B cell (primary cell): ENCODE measurements at regions not wholly inside any gene's neighbourhood (a gene's known extent, or its start where the extent isn't known, plus 50 kb on each side); places are given as distances from the start of the nearest gene placed in this dataset.
A peak's percentile ranks its signal among the peaks of the same experiment; 100 is the strongest.
"Not testable (repeated sequence)": the region's sequence is repeated elsewhere in the genome, so short reads cannot be mapped to it uniquely, and the experiment has no call there.

Source experiments
- ATAC-seq: fragments of 200-7000 bp; cut with Tn5 transposase; one replicate; pipeline ENCODE4 v1.10.0; 2021; ENCODE audit warnings: low read depth, mild to moderate bottlenecking, moderate number of reproducible peaks, moderate library complexity
- CTCF ChIA-PET: fragments of 350-600 bp; sonication (Branson Sonifier 250); formaldehyde crosslinking; loops from one replicate; lab custom pipeline; 2021; ENCODE audit warnings: antibody characterized with exemption, inconsistent platforms; lab: Charles Lee
- POLR2A ChIA-PET: fragments of 350-600 bp; sonication (Branson Sonifier 250); formaldehyde crosslinking; loops from one replicate; lab custom pipeline; 2021; ENCODE audit warnings: antibody characterized with exemption; lab: Charles Lee
- DNase-seq: peaks from one replicate; pipeline ENCODE4 v3.0.0; 2013
- H2AFZ ChIP-seq: 2 replicates; pipeline ENCODE4 v1.6.1; 2012; ENCODE audit warnings: mild to moderate bottlenecking, low read depth, low read length; ENCODE audit not compliant: insufficient read depth, poor library complexity, severe bottlenecking
- H3K27ac ChIP-seq, 2 donors: 1 replicate in 1 of 2; 2 replicates in 1 of 2; pipeline ENCODE4 v1.5.1; 2012 to 2013; ENCODE audit warnings: low read length in 2 of 2, mild to moderate bottlenecking in 2 of 2, moderate library complexity in 1 of 2
- H3K27me3 ChIP-seq, 4 experiments: fragments of 200-600 bp in 1 of 4; sonication (generic) in 1 of 4; replicated peaks in 1 of 4; 1 replicate in 2 of 4; 2 replicates in 2 of 4; pipeline versions ENCODE4 v1.6.1 to v1.7.0; 2013 to 2016; ENCODE audit warnings: low read length in 3 of 4, mild to moderate bottlenecking in 2 of 4, mixed read lengths in 1 of 4, moderate library complexity in 1 of 4; ENCODE audit not compliant: insufficient read depth in 4 of 4, control insufficient read depth in 3 of 4; ENCODE audit errors: control extremely low read depth in 1 of 4
- H3K36me3 ChIP-seq, 2 experiments: replicated peaks in 1 of 2; 1 replicate in 1 of 2; 2 replicates in 1 of 2; pipeline versions ENCODE4 v1.6.1 to v1.7.1; 2013; ENCODE audit warnings: low read length in 1 of 2; ENCODE audit not compliant: insufficient read depth in 2 of 2, control insufficient read depth in 1 of 2; ENCODE audit errors: control extremely low read depth in 1 of 2, extremely low read depth in 1 of 2
- H3K4me1 ChIP-seq, 2 donors: fragments of 200-600 bp in 1 of 2; sonication (generic) in 1 of 2; 1 replicate in 1 of 2; 2 replicates in 1 of 2; pipeline versions ENCODE4 v1.5.1 to v1.6.1; 2013 to 2017; ENCODE audit warnings: low read length in 2 of 2; ENCODE audit not compliant: control insufficient read depth in 2 of 2, insufficient read depth in 2 of 2
- H3K4me2 ChIP-seq: replicated peaks from 2 replicates; pipeline ENCODE3; 2012; ENCODE audit warnings: mild to moderate bottlenecking, low read depth, low read length; ENCODE audit not compliant: poor library complexity, severe bottlenecking
- H3K4me3 ChIP-seq, 5 experiments: fragments of 200-600 bp in 1 of 5; sonication (generic) in 1 of 5; 1 replicate in 3 of 5; 2 replicates in 2 of 5; pipeline versions ENCODE4 v1.5.1 to v1.7.0; 2011 to 2016; ENCODE audit warnings: low read length in 4 of 5, mild to moderate bottlenecking in 4 of 5, low read depth in 2 of 5, control low read depth in 1 of 5, moderate library complexity in 1 of 5; ENCODE audit not compliant: insufficient read depth in 1 of 5; ENCODE audit errors: control extremely low read depth in 1 of 5, extremely low read depth in 1 of 5
- H3K79me2 ChIP-seq: fragments of 200-600 bp; sonication (generic); one replicate; pipeline ENCODE4 v1.6.0; 2016; ENCODE audit warnings: low read length; ENCODE audit not compliant: control insufficient read depth, insufficient read depth
- H3K9ac ChIP-seq: fragments of 200-600 bp; sonication (generic); 2 replicates; pipeline ENCODE4 v1.6.1; 2017; ENCODE audit warnings: mild to moderate bottlenecking, low read length, moderate library complexity
- H3K9me3 ChIP-seq, 3 donors: one replicate each; pipeline versions ENCODE4 v1.6.1 to v1.7.1; 2013; ENCODE audit warnings: low read length in 2 of 3; ENCODE audit not compliant: control insufficient read depth in 2 of 3, insufficient read depth in 1 of 3; ENCODE audit errors: control extremely low read depth in 1 of 3
- H4K20me1 ChIP-seq: 2 replicates; pipeline ENCODE4 v1.6.0; 2012; ENCODE audit warnings: mild to moderate bottlenecking, low read length; ENCODE audit not compliant: insufficient read depth, control insufficient read depth, poor library complexity, severe bottlenecking
- H3K27ac Mint-ChIP-seq: one replicate; pipeline ENCODE4 v1.8.0; 2021; ENCODE audit warnings: mixed read lengths
- H3K27me3 Mint-ChIP-seq: one replicate; pipeline ENCODE4 v1.8.0; 2021; ENCODE audit warnings: mixed read lengths
- H3K4me1 Mint-ChIP-seq: one replicate; pipeline ENCODE4 v1.8.0; 2021; ENCODE audit warnings: mixed read lengths
- H3K4me3 Mint-ChIP-seq: one replicate; pipeline ENCODE4 v1.8.0; 2021; ENCODE audit warnings: mixed read lengths
- H3K9me3 Mint-ChIP-seq: one replicate; pipeline ENCODE4 v1.8.0; 2022; ENCODE audit warnings: mixed read lengths; ENCODE audit not compliant: insufficient read depth
- CTCF ChIP-seq: fragments of 200-600 bp; IDR thresholded peaks from one replicate; pipeline ENCODE4 v1.8.0; 2022; ENCODE audit warnings: antibody characterized with exemption, mild to moderate bottlenecking
- EZH2 ChIP-seq: IDR thresholded peaks from 2 replicates; pipeline ENCODE4 v1.6.1; 2012; ENCODE audit warnings: borderline replicate concordance, low read depth, mild to moderate bottlenecking, moderate library complexity, low read length; ENCODE audit not compliant: insufficient read depth, poor library complexity, severe bottlenecking
- whole genome bisulfite sequencing: methylation state at CpG from one replicate; pipeline ENCODE4 v1.1.5; 2013; ENCODE audit warnings: missing lambda C conversion rate; ENCODE audit not compliant: insufficient coverage; 5-methylcytosine and 5-hydroxymethylcytosine counted together
- intact Hi-C: fragments of 100-400 bp; cut with micrococcal nuclease; formaldehyde crosslinking; loops from one replicate; pipeline ENCODE4 v1.10.0; 2022

- peak overlapping the region; percentile 44 for H3K9ac ChIP-seq
- H3K4me1 Mint-ChIP-seq = peaks cover 22% of the 10 kb centered on the region
- peak overlapping the region in 2 of 5 experiments; percentile 2 to 39 for H3K4me3 ChIP-seq
- TF ChIP-seq EZH2 = no peak
- TF ChIP-seq CTCF = no peak
- peaks cover 28% of the 10 kb centered on the region in 2 donors for H3K4me1 ChIP-seq
- WGBS = 48% methylated on average over 4 of the region's 10 CpGs
- peak; percentile 35 for DNase-seq
- peak overlapping the region; percentile 26 to 50 for H3K27ac ChIP-seq
- H3K4me3 Mint-ChIP-seq = peak overlapping the region; percentile 75
- H4K20me1 ChIP-seq = no peaks in the 10 kb centered on the region
- no peaks in the 10 kb centered on the region for H3K9me3 Mint-ChIP-seq
- peak; percentile 65 for ATAC-seq
- H3K27me3 ChIP-seq = no peaks in the 10 kb centered on the region
- H3K9me3 ChIP-seq = peaks cover 0 to 2% (median 0%) of the 10 kb centered on the region in 3 donors
- H3K27me3 Mint-ChIP-seq = no peaks in the 10 kb centered on the region
- CTCF ChIA-PET = interaction anchor here (1.3 to 1.6 kb wide), 4 partner anchors 9 to 243 kb away, joined by 3 to 8 read pairs (median 6); no protein-coding TSS in a partner anchor
- H3K4me2 ChIP-seq = peak overlapping the region; percentile 55
- H3K36me3 ChIP-seq = no peaks in the 10 kb centered on the region
- intact Hi-C loops = loop anchor here (2.0 kb wide), 1 partner anchor 13 kb away; no protein-coding TSS in a partner anchor
- no peaks in the 10 kb centered on the region for H3K79me2 ChIP-seq
- POLR2A ChIA-PET = interaction anchor here (0.7 to 1.3 kb wide), 3 partner anchors 9 to 18 kb away, joined by 3 to 4 read pairs (median 4); no protein-coding TSS in a partner anchor
- H3K27ac Mint-ChIP-seq = peak overlapping the region; percentile 87
- H2AFZ ChIP-seq = peak overlapping the region; percentile 49
Measured at GRCh38 chr6:15887491-15888461, 224.9 kb upstream of the DTNBP1 start.

- no peaks in the 10 kb centered on the region for H3K9me3 ChIP-seq
- no peak for TF ChIP-seq CTCF
- TF ChIP-seq EZH2 = no peak
- no peaks in the 10 kb centered on the region for H4K20me1 ChIP-seq
- no peaks in the 10 kb centered on the region for H3K36me3 ChIP-seq
- Mint-ChIP-seq H3K4me3 (no peak overlapping the region), H3K9me3 (no peaks in the 10 kb centered on the region), H3K27ac (no peak overlapping the region), H3K4me1 (peaks cover 32% of the 10 kb centered on the region), H3K27me3 (no peaks in the 10 kb centered on the region)
- H3K4me2 ChIP-seq = no peak overlapping the region
- peaks cover 36 to 39% of the 10 kb centered on the region in 2 donors for H3K4me1 ChIP-seq
- ChIA-PET POLR2A (interaction anchor here (0.9 kb wide), 1 partner anchor 10 kb away, joined by 3 read pairs; no protein-coding TSS in a partner anchor), CTCF (no interaction called here)
- H3K9ac ChIP-seq = no peak overlapping the region
- no peak overlapping the region for H3K27ac ChIP-seq
- DNase-seq (no peak), ATAC-seq (no peak)
- no peaks in the 10 kb centered on the region for H3K79me2 ChIP-seq
- intact Hi-C loops = loop anchor here (2.0 kb wide), 1 partner anchor 15 kb away; no protein-coding TSS in a partner anchor
- H2AFZ ChIP-seq = no peak overlapping the region
- no peaks in the 10 kb centered on the region for H3K27me3 ChIP-seq
- 100% methylated on average over 2 of the region's 5 CpGs for WGBS
- no peak overlapping the region for H3K4me3 ChIP-seq
Measured at GRCh38 chr6:15885624-15886023, 222.8 kb upstream of the DTNBP1 start.

- H3K27me3 ChIP-seq, H4K20me1 ChIP-seq, H3K4me3 Mint-ChIP-seq, H3K4me2 ChIP-seq, H3K9me3 Mint-ChIP-seq, POLR2A ChIA-PET, CTCF ChIA-PET, H3K9ac ChIP-seq, ATAC-seq, DNase-seq, H2AFZ ChIP-seq, H3K36me3 ChIP-seq, H3K27ac Mint-ChIP-seq, H3K9me3 ChIP-seq, H3K79me2 ChIP-seq, H3K27ac ChIP-seq, H3K4me3 ChIP-seq, H3K27me3 Mint-ChIP-seq: not testable (repeated sequence)
- H3K4me1 ChIP-seq = peaks cover 46 to 51% of the 10 kb centered on the region in 2 donors
- WGBS = no CpG with 5 or more reads among the region's 10 CpGs
- intact Hi-C loops = loop anchor here (5.0 kb wide), 1 partner anchor 244 kb away; the partner anchor contains the start of gene MYLIP
- H3K4me1 Mint-ChIP-seq = peaks cover 49% of the 10 kb centered on the region
Measured at GRCh38 chr6:15883593-15883992, 220.8 kb upstream of the DTNBP1 start.
